ENCODE measurements at regions not wholly inside any gene's neighbourhood (a gene's known extent, or its start where the extent isn't known, plus 50 kb on each side); places are given as distances from the start of the nearest gene placed in this dataset.

- ATAC-seq, result no peak
- TF ChIP-seq ZNF614 (CRISPR knock-in tag; IDR thresholded peaks at IDR 0.05; ENCODE audit: borderline replicate concordance), result no peak
- no peak for TF ChIP-seq PTBP1 (IDR thresholded peaks at IDR 0.05; ENCODE audit: low read depth, low read length, poor library complexity, severe bottlenecking)
- TF ChIP-seq NAIF1 (CRISPR knock-in tag; IDR thresholded peaks at IDR 0.05; ENCODE audit: borderline replicate concordance), result no peak
- no peak for TF ChIP-seq MYNN (CRISPR knock-in tag; IDR thresholded peaks at IDR 0.05; ENCODE audit: low read depth)
- TF ChIP-seq HOXA5 (CRISPR knock-in tag; IDR thresholded peaks at IDR 0.05), result no peak
- TF ChIP-seq ESRRA (CRISPR knock-in tag; IDR thresholded peaks at IDR 0.05; ENCODE audit: low read depth), result no peak
- no peak for TF ChIP-seq ZFP1 (CRISPR knock-in tag; IDR thresholded peaks at IDR 0.05)
- no peak for TF ChIP-seq ZIK1 (CRISPR knock-in tag; IDR thresholded peaks at IDR 0.05; ENCODE audit: borderline replicate concordance, low read depth)
- no peak for TF ChIP-seq NFE2L2 (IDR thresholded peaks at IDR 0.05; ENCODE audit: low read length)
- no peaks in the 10 kb centered on the region for H3K4me1 ChIP-seq (ENCODE audit: insufficient read depth, low read length)
- intact Hi-C loops (cut with micrococcal nuclease; ENCODE audit: unreplicated experiment), result no loop called here
- no peak overlapping the region for H3K4me3 ChIP-seq (replicated peaks in 1 of 3; ENCODE audit: insufficient read depth in 1 of 3, low read depth in 2 of 3, low read length in 3 of 3)
- in situ Hi-C loops (cut with HindIII; ENCODE audit: extremely low pct_ligation_motif_present, low pct_unique_long_range_greater_than_20kb), result no loop called here
- H3K9ac ChIP-seq (ENCODE audit: insufficient read depth, low read depth, low read length), result no peak overlapping the region
- no peak overlapping the region for H2AFZ ChIP-seq (ENCODE audit: low read length)
- FAIRE-seq, result no peak
- POLR2A ChIA-PET, result no interaction called here
- no peak for DNase-seq (ENCODE audit: low spot score)
- no peaks in the 10 kb centered on the region for H3K27me3 ChIP-seq (ENCODE audit: control insufficient read depth in 1 of 2, insufficient read depth in 2 of 2, low read length in 2 of 2)
- CTCF ChIA-PET (ENCODE audit: low intra/inter-chr PET ratio, low total read pairs), result no interaction called here
- no peak overlapping the region for H3K27ac ChIP-seq (ENCODE audit: extremely low read length, insufficient read depth, low read length)
- no peaks in the 10 kb centered on the region for H4K20me1 ChIP-seq (ENCODE audit: insufficient read depth, low read length)
- WGBS (ENCODE audit: low lambda C conversion rate), result 1% methylated on average over 5 of the region's 5 CpGs
- H3K9me3 ChIP-seq (ENCODE audit: low read length), result peaks cover 75% of the 10 kb centered on the region
- no TSS peak for BruUV-seq (replicated peaks)
- H3K36me3 ChIP-seq (replicated peaks in 1 of 2; ENCODE audit: control insufficient read depth in 1 of 2, insufficient read depth in 2 of 2, low read length in 2 of 2), result no peaks in the 10 kb centered on the region
- no peak overlapping the region for H3K4me2 ChIP-seq (ENCODE audit: low read depth, low read length)
- no peaks in the 10 kb centered on the region for H3K79me2 ChIP-seq (ENCODE audit: insufficient read depth, low read length)
Measured at GRCh38 chr5:165723931-165724330, 2218.5 kb downstream of the MAT2B start.

- H4K20me1 ChIP-seq (ENCODE audit: insufficient read depth, low read length), result no peaks in the 10 kb centered on the region
- no peaks in the 10 kb centered on the region for H3K36me3 ChIP-seq (replicated peaks in 1 of 2; ENCODE audit: control insufficient read depth in 1 of 2, insufficient read depth in 2 of 2, low read length in 2 of 2)
- H3K9ac ChIP-seq (ENCODE audit: insufficient read depth, low read depth, low read length), result no peak overlapping the region
- no peaks in the 10 kb centered on the region for H3K4me1 ChIP-seq (ENCODE audit: insufficient read depth, low read length)
- no peaks in the 10 kb centered on the region for H3K27me3 ChIP-seq (ENCODE audit: control insufficient read depth in 1 of 2, insufficient read depth in 2 of 2, low read length in 2 of 2)
- TF ChIP-seq RARA (CRISPR knock-in tag; IDR thresholded peaks at IDR 0.05) (no peak), ZKSCAN8 (CRISPR knock-in tag; IDR thresholded peaks at IDR 0.05; ENCODE audit: borderline replicate concordance) (no peak), SRY (CRISPR knock-in tag; IDR thresholded peaks at IDR 0.05) (no peak), PITX1 (CRISPR knock-in tag; IDR thresholded peaks at IDR 0.05) (no peak), MAFF (IDR thresholded peaks at IDR 0.05; ENCODE audit: low read depth, low read length) (0 out of 2 replicates have a peak, but pooled peaks have one; percentile 1)
- H3K27ac ChIP-seq (ENCODE audit: extremely low read length, insufficient read depth, low read length), result no peak overlapping the region
- no peak for DNase-seq (ENCODE audit: low spot score)
- H3K9me3 ChIP-seq (ENCODE audit: low read length), result peaks cover 60% of the 10 kb centered on the region
- ATAC-seq, result no peak
- H2AFZ ChIP-seq (ENCODE audit: low read length), result no peak overlapping the region
- WGBS (ENCODE audit: low lambda C conversion rate), result 6% methylated on average over 2 of the region's 2 CpGs
- H3K4me2 ChIP-seq (ENCODE audit: low read depth, low read length), result no peak overlapping the region
- in situ Hi-C loops (cut with HindIII; ENCODE audit: extremely low pct_ligation_motif_present, low pct_unique_long_range_greater_than_20kb) (no loop called here), intact Hi-C loops (cut with micrococcal nuclease; ENCODE audit: unreplicated experiment) (no loop called here)
- ChIA-PET CTCF (ENCODE audit: low intra/inter-chr PET ratio, low total read pairs) (no interaction called here), POLR2A (no interaction called here)
- no peaks in the 10 kb centered on the region for H3K79me2 ChIP-seq (ENCODE audit: insufficient read depth, low read length)
- H3K4me3 ChIP-seq (replicated peaks in 1 of 3; ENCODE audit: insufficient read depth in 1 of 3, low read depth in 2 of 3, low read length in 3 of 3), result no peak overlapping the region
- FAIRE-seq, result no peak
- no TSS peak for BruUV-seq (replicated peaks)
Measured at GRCh38 chr5:165728425-165728824, 2223.0 kb downstream of the MAT2B start.
